HG03097 (cell line): ENCODE measurements at regions not wholly inside any gene's neighbourhood (a gene's known extent, or its start where the extent isn't known, plus 50 kb on each side); places are given as distances from the start of the nearest gene placed in this dataset.

ENCODE experiments used
- ATAC-seq: cut with Tn5 transposase; IDR thresholded peaks from one replicate; pipeline ENCODE4 v1.9.1; 2021; ENCODE audit not compliant: unreplicated experiment, low FRiP score

DNA sequence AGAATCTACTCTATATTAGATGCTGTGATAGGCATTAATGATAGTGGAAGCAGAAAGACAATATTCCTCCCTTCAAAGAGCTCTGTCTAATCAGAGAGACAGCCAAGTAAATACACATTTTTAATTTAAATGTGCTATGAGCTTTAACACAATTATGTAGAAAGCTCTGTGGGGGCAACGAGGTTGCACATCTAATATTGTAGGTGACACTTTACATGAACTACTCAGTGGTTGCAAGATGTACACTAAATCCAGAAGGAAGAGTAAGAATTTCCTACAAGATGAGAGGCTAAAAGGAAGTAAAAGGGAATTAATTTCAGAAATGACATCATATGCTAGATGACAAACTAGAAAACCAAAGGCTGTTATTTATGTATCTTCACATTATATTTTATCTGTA lies 120.9 kb downstream of the SPCS3 start:
- no peak for ATAC-seq

DNA sequence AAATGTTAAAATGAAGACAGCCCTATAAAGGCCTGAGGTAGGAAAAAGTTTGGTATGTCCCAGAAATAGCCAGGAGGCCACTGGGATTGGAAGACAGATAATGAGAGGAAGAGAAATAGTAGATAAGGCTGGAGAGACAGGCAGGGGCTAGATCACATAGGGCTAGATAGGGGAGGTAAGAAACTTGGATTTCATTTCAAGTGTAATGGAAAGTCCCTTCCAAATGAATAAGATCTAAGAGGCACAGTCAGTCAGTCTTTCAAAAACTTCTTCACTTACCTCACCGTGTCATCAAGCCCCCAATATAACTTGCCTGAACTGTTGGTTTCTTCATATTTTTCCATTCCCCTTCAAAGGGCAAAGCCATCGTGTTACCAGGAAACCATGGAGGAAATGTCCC lies 121.8 kb downstream of the SPCS3 start:
- no peak for ATAC-seq

DNA sequence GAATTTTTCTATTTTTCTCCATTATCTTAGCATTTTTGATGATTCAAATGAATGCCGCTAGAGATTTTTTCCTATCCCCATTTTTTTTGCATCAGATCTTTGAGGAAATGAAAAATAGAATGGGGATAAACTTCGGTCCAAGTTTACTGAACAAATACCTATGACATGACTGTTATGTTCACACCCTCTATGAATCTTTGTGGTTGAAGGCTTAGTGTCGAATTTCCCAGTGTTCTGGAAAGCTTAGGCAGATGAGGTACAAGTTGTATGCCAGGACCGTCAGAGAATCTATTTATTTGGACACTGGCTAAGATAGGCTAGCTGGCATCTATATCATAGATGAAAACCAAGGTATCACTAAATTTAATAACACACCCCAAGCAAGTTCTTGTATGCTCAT lies 123.4 kb downstream of the SPCS3 start:
- ATAC-seq: no peak

DNA sequence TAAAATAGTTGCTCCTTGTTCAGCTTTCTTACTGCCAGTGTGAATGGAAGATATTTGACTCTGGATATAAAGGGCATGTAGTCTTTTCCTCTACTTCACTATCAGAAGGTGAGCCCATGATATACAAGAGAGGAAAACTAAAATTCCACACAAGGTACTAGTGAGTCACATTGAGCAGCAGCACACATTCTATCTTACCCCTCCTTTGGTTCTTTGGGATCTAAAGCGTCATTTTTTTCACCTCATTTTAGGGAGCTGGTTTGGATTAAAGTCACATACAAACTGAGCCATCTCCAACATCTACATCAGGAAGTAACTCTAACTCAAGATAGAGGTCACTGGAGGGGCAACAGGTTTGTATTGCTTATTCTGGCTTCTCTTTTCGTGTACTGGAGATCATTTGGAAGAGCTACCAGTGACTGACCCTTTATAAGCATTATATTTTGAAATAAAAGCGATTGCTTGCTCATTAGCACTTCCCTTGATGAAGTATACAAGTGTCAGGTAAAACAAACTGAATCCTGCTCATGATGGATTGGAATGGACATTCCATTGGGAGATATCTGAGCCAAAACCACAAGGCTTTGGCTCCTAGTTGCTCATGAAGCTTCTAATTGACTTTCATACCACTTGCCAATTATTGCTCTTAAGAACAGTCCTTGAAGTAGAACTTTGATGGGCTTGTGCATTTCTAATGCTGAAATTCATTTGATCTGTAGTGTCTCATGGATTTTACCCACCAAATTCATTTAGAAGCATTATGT lies 124.1 kb downstream of the SPCS3 start:
- ATAC-seq: no peak

DNA sequence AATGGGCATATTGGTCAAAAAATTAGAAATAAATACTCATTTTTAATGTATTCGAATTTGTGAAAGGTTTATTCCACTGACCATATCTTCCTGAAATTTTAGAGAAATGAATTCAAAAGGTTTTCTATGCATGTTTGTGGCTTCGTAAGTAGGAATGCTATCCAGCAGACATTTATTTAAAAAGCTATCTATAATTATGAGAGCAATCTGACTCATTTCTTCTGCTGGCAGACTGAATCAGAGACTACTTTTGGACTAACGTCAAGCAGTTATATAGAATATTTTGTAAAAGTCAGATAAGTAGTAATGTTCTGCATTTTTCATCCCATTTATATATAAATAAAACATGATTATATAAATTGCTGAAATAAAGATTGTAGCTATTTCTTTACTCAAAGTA lies 125.0 kb downstream of the SPCS3 start:
- no peak for ATAC-seq

DNA sequence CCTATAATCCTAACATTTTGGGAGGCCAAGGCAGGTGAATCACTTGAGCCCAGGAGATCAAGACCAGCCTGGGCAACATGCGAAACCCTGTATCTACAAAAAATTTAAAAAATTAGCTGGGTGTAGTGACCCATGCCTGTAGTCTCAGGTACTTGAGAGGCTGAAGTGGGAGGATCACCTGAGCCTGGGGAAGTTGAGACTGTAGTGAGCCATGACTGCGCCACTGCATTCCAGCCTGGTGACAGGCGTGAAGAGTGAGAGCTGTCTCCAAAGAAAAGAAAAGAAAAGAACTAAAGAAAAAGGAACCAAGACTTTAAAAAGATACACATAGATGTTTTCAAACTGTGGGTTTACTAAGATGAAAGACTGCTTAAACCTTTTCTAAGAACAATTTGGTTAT lies 129.0 kb downstream of the SPCS3 start:
- no peak for ATAC-seq

DNA sequence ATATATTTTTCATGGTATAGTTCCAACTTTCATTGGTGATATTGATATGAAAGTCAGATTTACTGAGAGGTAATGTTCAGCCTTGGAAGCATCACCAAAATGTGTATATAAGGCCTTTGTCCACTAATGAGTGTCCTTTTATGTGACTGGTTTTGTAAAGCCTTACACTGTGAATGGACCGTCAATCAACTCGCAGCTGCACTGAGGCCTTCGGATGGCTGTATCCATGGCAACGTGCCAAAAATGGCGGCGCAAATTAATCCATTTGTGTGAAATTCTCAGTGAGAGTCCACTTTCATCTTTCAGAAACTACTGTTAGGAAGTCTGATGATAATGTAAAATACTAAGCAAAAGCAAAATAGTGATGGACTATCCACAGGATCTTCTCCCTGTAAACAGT lies 131.7 kb downstream of the SPCS3 start:
- ATAC-seq: no peak

DNA sequence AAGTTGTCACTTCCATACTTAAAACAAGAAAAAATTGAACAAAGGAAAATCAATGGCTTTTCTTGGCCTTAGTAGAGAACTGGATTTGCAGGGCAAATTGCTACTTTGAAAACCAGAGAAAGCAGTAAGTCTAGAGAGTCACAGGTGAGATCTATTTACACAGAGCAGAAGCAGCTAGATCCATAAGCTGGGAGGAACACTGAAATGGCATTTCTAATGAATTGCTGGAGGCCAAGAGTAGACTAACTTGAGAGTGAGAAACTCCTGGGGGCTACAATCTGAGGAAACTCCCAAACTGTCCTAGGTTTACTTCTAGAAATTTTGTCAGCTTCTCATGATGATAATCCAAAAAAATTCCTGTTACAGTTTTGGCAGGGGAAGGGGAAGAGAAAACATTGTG lies 133.3 kb downstream of the SPCS3 start:
- ATAC-seq: no peak

DNA sequence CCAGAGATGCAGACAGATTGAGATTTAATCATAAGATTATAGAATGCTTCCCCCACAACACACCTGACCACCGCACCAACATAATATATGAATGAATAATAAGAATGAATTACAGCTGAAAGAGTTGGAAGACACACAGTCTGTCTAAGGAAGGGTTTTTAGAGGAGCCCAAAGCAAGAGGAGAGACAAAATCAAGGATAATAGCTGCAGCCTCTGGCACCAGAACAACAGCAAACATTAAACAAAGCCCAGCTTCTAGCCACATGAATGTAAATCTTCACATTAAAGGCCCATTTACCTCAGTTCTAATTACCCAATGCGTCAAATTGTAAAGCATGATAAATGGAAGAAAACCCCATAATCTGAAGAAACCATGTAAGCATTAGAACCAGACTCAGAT lies 133.9 kb downstream of the SPCS3 start:
- ATAC-seq: no peak

DNA sequence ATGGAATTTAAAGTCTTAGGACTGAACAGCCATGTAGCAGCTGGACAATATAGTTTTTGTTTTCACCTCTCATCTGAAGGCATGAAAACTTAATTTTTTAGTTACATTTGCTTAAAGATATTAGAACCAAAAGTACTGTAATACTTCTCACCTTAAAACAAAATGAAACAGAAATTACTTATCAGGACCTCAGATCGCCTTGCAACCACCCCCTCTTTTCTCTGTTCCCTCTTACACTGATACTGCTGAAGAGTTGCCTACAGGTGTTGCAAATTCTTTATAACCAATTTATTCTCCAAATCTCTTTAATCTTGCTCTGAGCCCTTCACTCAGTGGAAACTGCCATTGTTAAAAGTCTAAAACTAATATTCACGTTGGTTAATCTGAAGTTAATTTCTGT lies 145.0 kb downstream of the SPCS3 start:
- ATAC-seq: peak; percentile 97

DNA sequence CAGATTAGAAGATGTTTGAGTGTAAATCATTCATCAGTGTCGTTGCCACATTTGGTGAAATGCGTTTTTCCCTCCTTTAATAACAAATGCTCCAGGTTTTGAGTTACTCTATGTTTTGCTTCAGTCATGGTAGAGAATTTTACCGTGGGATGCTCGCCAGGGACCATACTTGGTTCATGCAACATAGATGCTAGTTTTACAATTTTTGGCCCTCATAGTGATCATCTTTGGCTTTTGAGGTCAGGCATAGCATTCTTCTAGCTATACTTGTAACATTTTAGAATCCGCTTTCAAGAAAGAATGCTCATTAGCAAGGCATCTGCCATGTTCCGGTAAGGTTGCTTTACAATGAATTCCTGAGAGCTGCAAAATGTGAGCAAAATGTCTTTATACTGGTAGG lies 147.2 kb downstream of the SPCS3 start:
- ATAC-seq: no peak

DNA sequence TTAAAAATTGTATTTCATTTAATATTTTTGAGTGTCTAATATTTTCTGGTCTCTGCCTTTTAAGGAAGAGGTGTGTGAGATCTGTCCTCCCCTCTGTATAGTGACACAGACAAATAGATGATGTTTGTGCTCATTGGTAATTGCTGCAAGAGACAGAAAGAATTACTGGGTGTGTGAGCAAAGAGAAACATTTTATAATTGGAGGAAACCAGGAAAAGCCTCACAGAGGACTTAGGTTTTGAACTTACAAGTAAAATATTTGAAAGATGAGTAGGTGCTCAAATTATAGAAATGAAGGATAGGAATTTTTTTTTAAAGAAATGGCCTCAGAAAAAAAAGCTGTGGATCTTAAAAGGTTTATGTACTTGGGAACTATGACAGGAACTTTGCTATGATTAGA lies 149.8 kb downstream of the SPCS3 start:
- no peak for ATAC-seq

DNA sequence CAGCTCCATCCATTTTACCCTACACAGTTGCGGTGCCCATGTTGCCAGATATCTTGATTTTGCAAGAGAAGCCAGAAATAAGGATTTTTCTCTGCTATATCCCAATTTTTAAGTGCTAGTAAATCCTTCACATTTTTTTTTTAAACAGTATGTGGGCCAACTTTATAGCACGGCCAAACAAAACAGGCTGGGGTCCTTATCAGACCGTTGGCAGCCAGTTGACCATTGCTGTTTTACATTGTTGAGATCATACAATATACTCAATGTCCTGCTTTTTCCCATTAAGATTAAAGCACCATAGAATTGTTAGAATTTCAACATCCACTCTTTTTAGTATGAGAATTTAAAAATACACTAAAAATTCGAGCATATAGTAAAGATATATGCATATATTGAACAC lies 150.9 kb downstream of the SPCS3 start:
- no peak for ATAC-seq

DNA sequence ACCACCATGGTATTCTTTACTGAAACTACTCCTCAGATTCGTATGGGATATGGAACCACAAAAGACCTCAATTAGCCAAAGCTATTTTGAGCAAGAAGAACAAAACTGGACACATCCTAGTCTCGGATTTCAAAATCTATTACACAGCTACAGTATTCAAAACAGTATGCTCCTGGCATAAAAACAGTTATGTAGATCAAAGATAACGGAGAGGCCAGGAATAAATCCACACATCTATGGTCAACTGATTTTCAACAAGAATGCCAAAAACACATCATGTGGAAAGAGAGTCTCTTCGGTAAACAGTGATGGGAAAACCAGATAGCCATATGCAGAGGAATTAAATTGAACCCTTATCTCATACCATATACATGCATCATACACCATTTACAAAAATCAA lies 155.3 kb downstream of the SPCS3 start:
- no peak for ATAC-seq

DNA sequence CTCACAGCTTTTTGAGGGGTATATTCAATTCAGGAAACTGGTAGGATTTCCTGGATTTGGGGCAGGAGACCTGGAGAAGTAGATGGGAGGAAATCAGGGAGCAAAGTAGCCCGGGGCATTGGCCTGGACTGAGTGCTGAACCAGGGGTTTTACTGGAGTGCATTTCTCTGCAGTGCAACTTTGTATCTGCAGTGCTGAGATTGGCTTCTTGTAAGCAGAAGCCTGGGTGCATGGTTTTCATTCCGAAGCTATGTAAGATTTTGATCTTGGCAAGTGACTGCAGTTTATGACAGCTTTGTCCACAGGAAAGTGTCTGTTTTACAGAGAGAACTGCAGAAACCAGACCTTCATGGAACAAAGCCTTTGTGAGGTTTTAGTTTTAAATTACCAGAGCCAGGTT lies 158.3 kb downstream of the SPCS3 start:
- no peak for ATAC-seq

DNA sequence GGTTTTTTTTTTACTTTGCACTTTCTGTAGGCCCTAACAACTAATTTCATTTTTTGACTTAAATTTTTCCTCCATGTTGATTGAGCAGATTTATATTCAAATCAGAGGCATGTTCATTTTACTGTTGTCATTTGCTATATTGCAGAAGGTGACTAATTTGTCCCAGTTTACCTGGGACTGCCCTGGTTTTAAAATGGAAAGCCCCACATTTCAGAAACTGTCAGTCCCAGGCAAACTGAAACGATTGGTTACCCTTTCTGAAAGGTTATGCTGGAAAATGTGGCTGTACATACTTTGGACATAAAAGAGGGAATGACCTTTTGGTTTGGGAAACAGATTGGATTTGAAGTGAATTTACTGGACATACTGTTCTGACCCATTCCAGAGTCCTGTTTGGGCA lies 160.0 kb downstream of the SPCS3 start:
- no peak for ATAC-seq

DNA sequence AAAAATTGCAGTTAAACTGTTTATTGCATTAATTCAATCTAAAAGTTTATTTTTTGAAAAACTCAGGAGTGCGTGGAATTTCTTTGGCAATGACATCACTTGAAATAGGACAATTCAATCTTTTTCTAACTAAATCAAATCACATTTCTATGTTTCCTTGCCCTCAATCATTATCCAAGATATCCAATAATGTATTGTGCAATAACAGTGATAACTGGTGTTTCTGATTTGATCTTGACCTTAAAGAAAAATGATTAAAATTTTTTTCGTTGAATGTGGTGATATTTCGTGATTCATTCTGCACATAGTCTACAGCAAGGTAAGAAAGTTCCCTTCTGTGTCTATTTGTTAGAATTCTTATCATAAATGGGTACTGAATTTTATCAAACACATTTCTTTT lies 163.2 kb downstream of the SPCS3 start:
- no peak for ATAC-seq

DNA sequence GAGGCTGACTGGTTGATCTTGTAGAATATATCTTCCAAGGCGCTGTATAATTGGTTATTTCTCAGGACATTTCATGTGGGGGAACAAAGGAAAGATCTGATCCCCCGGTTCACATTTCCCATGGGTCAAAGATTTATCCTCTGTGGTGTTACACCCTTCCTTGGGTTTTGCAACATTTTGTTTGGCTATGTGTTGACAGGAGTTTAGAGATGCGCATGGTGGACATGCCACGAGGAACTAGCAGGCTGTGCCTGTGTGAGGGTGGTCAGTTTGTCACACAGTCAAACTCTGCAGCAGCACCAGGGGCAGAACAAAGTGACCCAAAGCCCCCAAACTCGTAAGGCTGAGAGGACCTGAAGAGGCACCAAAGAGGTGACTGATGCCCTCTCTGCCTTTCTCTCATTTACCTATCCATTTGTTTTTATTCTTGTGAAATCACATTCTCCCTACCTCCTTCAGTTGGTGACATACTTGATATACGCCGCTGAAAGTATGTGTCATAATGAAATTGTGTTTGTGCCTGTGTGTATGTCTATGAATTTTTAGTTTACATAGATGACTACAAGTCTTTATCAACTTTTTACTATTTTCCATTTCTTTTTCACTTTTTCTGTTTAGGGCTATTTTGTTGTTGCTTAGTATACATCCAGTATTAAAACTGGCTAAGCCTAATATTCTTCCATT lies 164.7 kb downstream of the SPCS3 start:
- ATAC-seq: no peak

DNA sequence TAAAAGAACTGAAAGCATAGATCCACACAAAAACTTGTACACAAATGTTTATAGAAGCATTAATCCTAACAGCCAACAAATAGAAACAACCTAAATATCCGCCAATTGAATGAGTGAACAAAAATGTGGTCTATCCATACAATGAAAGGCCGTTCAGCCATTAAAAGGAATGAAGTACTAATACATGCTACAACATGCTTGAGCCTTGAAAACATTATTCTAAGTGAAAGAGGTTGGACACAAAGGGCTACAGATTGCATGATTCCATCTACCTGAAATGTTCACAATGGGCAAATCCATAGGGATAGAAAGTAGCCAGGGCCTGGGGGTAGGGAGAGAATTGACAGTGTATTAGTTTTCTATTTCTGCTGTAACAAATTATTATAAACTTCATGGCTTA lies 169.2 kb downstream of the SPCS3 start:
- no peak for ATAC-seq

DNA sequence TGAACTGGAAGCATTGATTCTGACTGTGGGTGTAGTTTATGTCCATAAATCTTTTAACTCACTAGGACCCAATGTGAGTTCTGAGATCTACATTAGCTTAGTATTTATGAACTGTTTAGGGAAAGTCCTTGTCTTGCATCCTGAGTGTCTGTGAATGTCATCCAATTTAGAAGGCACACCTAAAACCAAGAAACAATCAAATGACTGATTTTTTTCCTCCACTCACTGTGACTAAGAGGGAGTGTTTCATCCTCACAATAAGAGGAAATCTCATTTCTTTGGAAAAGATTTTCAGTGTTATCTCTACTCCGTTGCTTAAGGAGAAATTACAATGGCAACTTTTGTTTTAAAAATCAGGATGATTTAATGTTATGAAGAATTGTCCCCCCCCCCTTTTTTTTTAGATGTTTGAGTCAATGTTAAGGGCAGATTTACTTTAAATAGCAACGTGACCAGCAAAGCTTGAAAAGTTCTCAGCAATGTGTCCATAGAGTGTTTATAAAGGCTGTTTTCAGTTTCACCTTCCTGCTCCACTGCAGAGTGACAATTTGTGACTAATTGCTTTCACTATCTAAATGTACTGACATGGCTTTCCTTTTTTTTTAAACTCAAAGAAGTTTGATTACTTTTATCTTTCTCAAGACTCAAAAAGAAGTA lies 173.0 kb downstream of the SPCS3 start:
- ATAC-seq: peak; percentile 99

DNA sequence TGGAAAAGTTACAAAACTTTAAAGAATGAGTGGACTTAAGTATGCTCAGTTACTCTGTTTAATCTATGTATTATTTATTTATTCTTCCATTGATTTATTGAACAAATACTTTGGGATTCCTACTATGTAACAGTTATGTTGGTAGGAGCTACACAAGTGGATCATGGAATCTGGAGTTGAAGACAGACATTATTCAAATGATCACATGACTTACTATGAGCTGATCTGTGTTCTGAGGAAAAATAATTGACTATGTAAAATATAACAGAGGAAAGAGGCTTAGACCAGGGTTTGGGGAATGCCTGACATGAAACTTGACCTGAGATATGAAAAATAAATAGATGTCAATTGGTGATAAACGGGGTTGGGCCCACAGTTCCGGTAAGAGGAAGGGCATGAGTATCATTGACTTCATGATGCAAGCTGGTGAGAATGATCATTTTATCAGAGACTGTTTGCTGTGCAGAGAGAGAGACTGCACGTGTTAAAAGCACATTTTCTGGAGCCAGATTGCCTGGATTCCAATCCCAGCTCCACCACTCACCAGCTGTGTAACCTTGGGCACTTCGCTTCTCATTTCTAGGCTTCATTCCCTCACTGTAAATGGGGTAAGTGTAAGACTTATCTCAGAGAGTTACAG lies 179.0 kb downstream of the SPCS3 start:
- ATAC-seq: no peak
